ENCODE measurements at regions not wholly inside any gene's neighbourhood (a gene's known extent, or its start where the extent isn't known, plus 50 kb on each side); places are given as distances from the start of the nearest gene placed in this dataset.

GRCh38 chr13:53204598-53204997, 176.0 kb downstream of the OLFM4 start:
- H3K79me1 ChIP-seq (ENCODE audit: insufficient read depth, low read depth, low read length, poor library complexity, severe bottlenecking), result no peaks in the 10 kb centered on the region
- no peak overlapping the region for H4K8ac ChIP-seq (replicated peaks; ENCODE audit: insufficient read length, low read depth, low read length)
- no peaks in the 10 kb centered on the region; the same call in 1 of the 2 replicates for H3K27me3 ChIP-seq (ENCODE audit: insufficient read depth, low read length)
- no peak overlapping the region for H2BK120ac ChIP-seq (ENCODE audit: low read depth, low read length, poor library complexity, severe bottlenecking)
- no peak overlapping the region for H2BK20ac ChIP-seq (ENCODE audit: low read depth, low read length, poor library complexity, severe bottlenecking)
- no peak overlapping the region for H2AK5ac ChIP-seq (ENCODE audit: insufficient read length, low read length)
- no peaks in the 10 kb centered on the region for H3K9me3 ChIP-seq (ENCODE audit: control insufficient read depth, low read depth, low read length)
- no peaks in the 10 kb centered on the region for H4K20me1 ChIP-seq (ENCODE audit: control insufficient read depth, insufficient read depth, insufficient read length)
- H2BK5ac ChIP-seq (ENCODE audit: insufficient read length, low read length), result no peak overlapping the region
- H2AFZ ChIP-seq (ENCODE audit: low read length), result no peak overlapping the region
- H3K9ac ChIP-seq (ENCODE audit: extremely low read depth, insufficient read length, low read length), result no peak overlapping the region
- H3K56ac ChIP-seq (ENCODE audit: insufficient read length, low read depth, low read length), result no peak overlapping the region
- no peak overlapping the region for H4K91ac ChIP-seq (ENCODE audit: insufficient read length, low read depth, low read length)
- peaks cover 8% of the 10 kb centered on the region for H3K23me2 ChIP-seq (ENCODE audit: insufficient read length, low read depth, low read length, poor library complexity, severe bottlenecking)
- H3K4me3 Mint-ChIP-seq, result no peak overlapping the region
- DNase-seq, result no peak
- H3T11ph ChIP-seq (ENCODE audit: low read length), result no peak overlapping the region
- no peak overlapping the region for H3K27ac Mint-ChIP-seq
- no peak overlapping the region for H3K14ac ChIP-seq (ENCODE audit: insufficient read depth, low read length)
- H3K27ac ChIP-seq (ENCODE audit: insufficient read length, low read depth, low read length), result no peak overlapping the region
- no peak overlapping the region for H3K4ac ChIP-seq (ENCODE audit: low read depth, low read length)
- 0 out of 4 replicates have a peak, but pooled peaks cover 0 to 2% of the 10 kb centered on the region in 2 experiments for H3K4me1 Mint-ChIP-seq
- H3K18ac ChIP-seq (ENCODE audit: insufficient read length, low read depth, low read length), result no peak overlapping the region
- H3K27me3 Mint-ChIP-seq (ENCODE audit: low read depth), result peaks cover 57% of the 10 kb centered on the region
- H3K79me2 ChIP-seq (ENCODE audit: insufficient read depth, low read length), result no peaks in the 10 kb centered on the region
- WGBS (ENCODE audit: extremely low coverage, insufficient read length, low lambda C conversion rate), result no CpG with 5 or more reads among the region's 4 CpGs
- H2BK12ac ChIP-seq (ENCODE audit: insufficient read length, low read depth, low read length), result no peak overlapping the region
- no peak overlapping the region for H3K4me2 ChIP-seq (ENCODE audit: insufficient read depth, insufficient read length, low read length)
- no peak overlapping the region for H4K5ac ChIP-seq (ENCODE audit: insufficient read length, low read depth, low read length)
- no peaks in the 10 kb centered on the region for H3K4me1 ChIP-seq (ENCODE audit: insufficient read depth, low read length)
- H3K23ac ChIP-seq (ENCODE audit: insufficient read length, low read depth, low read length), result no peak overlapping the region
- no peak overlapping the region for H2BK15ac ChIP-seq (ENCODE audit: low read depth, low read length)
- TF ChIP-seq, protein P1, sequence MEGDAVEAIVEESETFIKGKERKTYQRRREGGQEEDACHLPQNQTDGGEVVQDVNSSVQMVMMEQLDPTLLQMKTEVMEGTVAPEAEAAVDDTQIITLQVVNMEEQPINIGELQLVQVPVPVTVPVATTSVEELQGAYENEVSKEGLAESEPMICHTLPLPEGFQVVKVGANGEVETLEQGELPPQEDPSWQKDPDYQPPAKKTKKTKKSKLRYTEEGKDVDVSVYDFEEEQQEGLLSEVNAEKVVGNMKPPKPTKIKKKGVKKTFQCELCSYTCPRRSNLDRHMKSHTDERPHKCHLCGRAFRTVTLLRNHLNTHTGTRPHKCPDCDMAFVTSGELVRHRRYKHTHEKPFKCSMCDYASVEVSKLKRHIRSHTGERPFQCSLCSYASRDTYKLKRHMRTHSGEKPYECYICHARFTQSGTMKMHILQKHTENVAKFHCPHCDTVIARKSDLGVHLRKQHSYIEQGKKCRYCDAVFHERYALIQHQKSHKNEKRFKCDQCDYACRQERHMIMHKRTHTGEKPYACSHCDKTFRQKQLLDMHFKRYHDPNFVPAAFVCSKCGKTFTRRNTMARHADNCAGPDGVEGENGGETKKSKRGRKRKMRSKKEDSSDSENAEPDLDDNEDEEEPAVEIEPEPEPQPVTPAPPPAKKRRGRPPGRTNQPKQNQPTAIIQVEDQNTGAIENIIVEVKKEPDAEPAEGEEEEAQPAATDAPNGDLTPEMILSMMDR (conservative IDR thresholded peaks at IDR 0.05), result no peak
- no peaks in the 10 kb centered on the region for H3K9me3 Mint-ChIP-seq
- no peaks in the 10 kb centered on the region for H3K36me3 Mint-ChIP-seq (ENCODE audit: insufficient read depth in 1 of 3, low read depth in 3 of 3)

All from H9 (cell line).